Esophagus squamous epithelium (tissue), 5 donors: ENCODE measurements at regions not wholly inside any gene's neighbourhood (a gene's known extent, or its start where the extent isn't known, plus 50 kb on each side); places are given as distances from the start of the nearest gene placed in this dataset.

ENCODE experiments used
- DNase-seq: peaks from one replicate; lab custom pipeline; 2025; lab: John Stamatoyannopoulos, UW
- H3K27ac ChIP-seq, 4 donors: fragments of 200-600 bp; sonication (generic); one replicate each; pipeline ENCODE4 v1.5.1; 2016 to 2019; ENCODE audit warnings: mild to moderate bottlenecking in 1 of 4
- H3K27me3 ChIP-seq, 4 donors: fragments of 200-600 bp; sonication (generic); 1 replicate in 3 of 4; 2 replicates in 1 of 4; pipeline versions ENCODE4 v1.5.1 to v1.6.0; 2017 to 2021; ENCODE audit warnings: antibody characterized with exemption in 1 of 4
- H3K36me3 ChIP-seq, 3 donors: fragments of 200-600 bp; sonication (generic); one replicate each; pipeline ENCODE4 v1.5.1; 2016 to 2019
- H3K4me1 ChIP-seq, 3 donors: fragments of 200-600 bp; sonication (generic); one replicate each; pipeline ENCODE4 v1.5.1; 2017 to 2019
- H3K4me3 ChIP-seq, 4 donors: fragments of 200-600 bp; sonication (generic); 1 replicate in 3 of 4; 2 replicates in 1 of 4; pipeline ENCODE4 v1.5.1; 2016 to 2019; ENCODE audit warnings: mild to moderate bottlenecking in 2 of 4, moderate library complexity in 1 of 4
- H3K9me3 ChIP-seq, 3 donors: fragments of 200-600 bp; sonication (generic); one replicate each; pipeline ENCODE4 v1.5.1; 2016 to 2019
- POLR2A ChIP-seq, 4 donors: fragments of 450-650 bp; IDR thresholded peaks; one replicate each; pipeline ENCODE4 v1.6.1; 2017; ENCODE audit warnings: antibody characterized with exemption in 4 of 4, mild to moderate bottlenecking in 4 of 4, moderate library complexity in 3 of 4
- WGBS, 2 donors: methylation state at CpG; one replicate each; pipeline ENCODE4 v1.1.5; 2018; 5-methylcytosine and 5-hydroxymethylcytosine counted together
- intact Hi-C: fragments of 100-400 bp; cut with DNase I; formaldehyde crosslinking; loops from one replicate; pipeline ENCODE4 v1.15.0; 2022
- TF ChIP-seq, protein P1 (sequence below), 6 experiments: fragments of 450-650 bp in 4 of 6; fragments of 200-600 bp in 2 of 6; sonication (generic) in 2 of 6; IDR thresholded peaks; one replicate each; pipeline ENCODE4 v1.5.1; 2016 to 2019; ENCODE audit warnings: antibody characterized with exemption in 6 of 6, mild to moderate bottlenecking in 4 of 6, moderate library complexity in 4 of 6
- donor health status: DM: yes; HTN: yes; CAD: no.

- Histone ChIP-seq H3K4me1 (peaks cover 0 to 56% (median 14%) of the 10 kb centered on the region in 3 donors), H3K36me3 (no peaks in the 10 kb centered on the region), H3K4me3 (peak overlapping the region in 2 of 4 donors; percentile 8 to 35), H3K27me3 (no peaks in the 10 kb centered on the region), H3K9me3 (no peaks in the 10 kb centered on the region), H3K27ac (peak overlapping the region in 3 of 4 donors; percentile 18 to 64 (median 56))
- intact Hi-C loops: no loop called here
- 40 to 47% methylated on average over 7 of the region's 7 CpGs for WGBS, 2 donors
- TF ChIP-seq, protein P1, sequence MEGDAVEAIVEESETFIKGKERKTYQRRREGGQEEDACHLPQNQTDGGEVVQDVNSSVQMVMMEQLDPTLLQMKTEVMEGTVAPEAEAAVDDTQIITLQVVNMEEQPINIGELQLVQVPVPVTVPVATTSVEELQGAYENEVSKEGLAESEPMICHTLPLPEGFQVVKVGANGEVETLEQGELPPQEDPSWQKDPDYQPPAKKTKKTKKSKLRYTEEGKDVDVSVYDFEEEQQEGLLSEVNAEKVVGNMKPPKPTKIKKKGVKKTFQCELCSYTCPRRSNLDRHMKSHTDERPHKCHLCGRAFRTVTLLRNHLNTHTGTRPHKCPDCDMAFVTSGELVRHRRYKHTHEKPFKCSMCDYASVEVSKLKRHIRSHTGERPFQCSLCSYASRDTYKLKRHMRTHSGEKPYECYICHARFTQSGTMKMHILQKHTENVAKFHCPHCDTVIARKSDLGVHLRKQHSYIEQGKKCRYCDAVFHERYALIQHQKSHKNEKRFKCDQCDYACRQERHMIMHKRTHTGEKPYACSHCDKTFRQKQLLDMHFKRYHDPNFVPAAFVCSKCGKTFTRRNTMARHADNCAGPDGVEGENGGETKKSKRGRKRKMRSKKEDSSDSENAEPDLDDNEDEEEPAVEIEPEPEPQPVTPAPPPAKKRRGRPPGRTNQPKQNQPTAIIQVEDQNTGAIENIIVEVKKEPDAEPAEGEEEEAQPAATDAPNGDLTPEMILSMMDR (IDR thresholded peaks at IDR 0.05): no peak
- peak in 1 of 4 donors; percentile 37 for TF ChIP-seq POLR2A (IDR thresholded peaks at IDR 0.05)
- DNase-seq: no peak
These were observed 59.6 kb downstream of the C9orf152 start for GRCh38 chr9:110148384-110148783.

DNA sequence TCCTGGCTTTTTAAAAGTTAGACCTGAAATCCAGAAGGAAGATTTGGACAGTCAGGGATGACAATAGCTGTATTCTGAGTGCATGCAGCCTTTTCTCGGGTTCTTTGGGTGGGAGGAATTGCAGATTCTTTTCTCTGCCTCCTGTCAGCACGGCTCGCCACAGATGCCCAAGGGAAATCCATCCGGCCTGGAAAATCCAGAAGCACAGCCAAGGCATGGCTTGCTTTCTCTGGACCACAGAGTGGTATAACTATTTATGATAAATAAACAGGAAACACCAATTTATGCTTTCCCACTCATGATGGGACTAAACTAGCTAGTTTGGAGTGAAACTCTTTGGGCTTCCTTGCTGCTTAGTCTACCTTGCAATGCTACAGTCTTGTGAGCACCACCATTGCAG is 59.1 kb downstream of the C9orf152 start:
- no peaks in the 10 kb centered on the region for H3K9me3 ChIP-seq
- intact Hi-C loops: no loop called here
- TF ChIP-seq, protein P1 (IDR thresholded peaks at IDR 0.05): no peak
- no peak for TF ChIP-seq POLR2A (IDR thresholded peaks at IDR 0.05)
- peak overlapping the region in 3 of 4 donors; percentile 18 to 64 (median 56) for H3K27ac ChIP-seq
- WGBS, 2 donors: 41 to 64% methylated on average over 4 of the region's 4 CpGs
- H3K4me3 ChIP-seq: peak overlapping the region in 2 of 4 donors; percentile 8 to 35
- peaks cover 0 to 52% (median 9%) of the 10 kb centered on the region in 3 donors for H3K4me1 ChIP-seq
- DNase-seq: no peak
- H3K36me3 ChIP-seq: no peaks in the 10 kb centered on the region
- no peaks in the 10 kb centered on the region for H3K27me3 ChIP-seq
